ENCODE measurements at regions not wholly inside any gene's neighbourhood (a gene's known extent, or its start where the extent isn't known, plus 50 kb on each side); places are given as distances from the start of the nearest gene placed in this dataset.
"Not testable (repeated sequence)": the region's sequence is repeated elsewhere in the genome, so short reads cannot be mapped to it uniquely, and the experiment has no call there.

DNA sequence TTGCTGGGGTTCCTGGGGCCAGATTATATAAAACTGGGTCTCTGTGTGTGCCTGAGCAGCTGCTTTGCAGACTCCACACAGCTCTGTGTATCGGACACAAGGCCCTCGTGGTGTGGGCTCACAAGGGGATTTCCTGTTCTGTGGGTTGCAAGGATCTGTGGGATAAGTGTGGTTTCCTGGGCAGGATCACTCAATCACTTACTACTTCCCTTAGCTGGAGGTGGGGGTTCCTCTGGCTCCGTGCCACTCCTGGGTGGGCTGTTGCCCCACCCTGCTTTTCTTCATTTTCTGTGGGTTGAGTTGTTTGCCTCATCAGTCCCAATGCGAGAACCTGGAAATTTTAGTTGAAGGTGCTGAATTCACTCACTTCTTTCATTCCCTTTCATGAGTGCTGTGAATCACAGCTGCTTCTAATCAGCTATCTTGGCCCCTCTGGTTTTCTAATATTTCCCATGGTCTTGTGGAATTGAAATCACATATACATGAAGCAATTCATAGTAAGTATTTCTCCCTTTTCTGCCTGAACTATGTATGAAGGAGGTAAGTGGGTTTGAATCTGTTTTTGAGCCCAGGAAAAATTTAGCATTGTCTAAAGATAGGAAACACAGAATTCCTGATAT is 196.3 kb downstream of the DCDC2C start:
- no peak for DNase-seq (ENCODE audit: low read depth)
- H3K4me3 ChIP-seq (ENCODE audit: low read depth, low read length) = no peak overlapping the region
- TF ChIP-seq, protein P1, sequence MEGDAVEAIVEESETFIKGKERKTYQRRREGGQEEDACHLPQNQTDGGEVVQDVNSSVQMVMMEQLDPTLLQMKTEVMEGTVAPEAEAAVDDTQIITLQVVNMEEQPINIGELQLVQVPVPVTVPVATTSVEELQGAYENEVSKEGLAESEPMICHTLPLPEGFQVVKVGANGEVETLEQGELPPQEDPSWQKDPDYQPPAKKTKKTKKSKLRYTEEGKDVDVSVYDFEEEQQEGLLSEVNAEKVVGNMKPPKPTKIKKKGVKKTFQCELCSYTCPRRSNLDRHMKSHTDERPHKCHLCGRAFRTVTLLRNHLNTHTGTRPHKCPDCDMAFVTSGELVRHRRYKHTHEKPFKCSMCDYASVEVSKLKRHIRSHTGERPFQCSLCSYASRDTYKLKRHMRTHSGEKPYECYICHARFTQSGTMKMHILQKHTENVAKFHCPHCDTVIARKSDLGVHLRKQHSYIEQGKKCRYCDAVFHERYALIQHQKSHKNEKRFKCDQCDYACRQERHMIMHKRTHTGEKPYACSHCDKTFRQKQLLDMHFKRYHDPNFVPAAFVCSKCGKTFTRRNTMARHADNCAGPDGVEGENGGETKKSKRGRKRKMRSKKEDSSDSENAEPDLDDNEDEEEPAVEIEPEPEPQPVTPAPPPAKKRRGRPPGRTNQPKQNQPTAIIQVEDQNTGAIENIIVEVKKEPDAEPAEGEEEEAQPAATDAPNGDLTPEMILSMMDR (IDR thresholded peaks at IDR 0.05; ENCODE audit: insufficient read depth, low read length) = no peak

DNA sequence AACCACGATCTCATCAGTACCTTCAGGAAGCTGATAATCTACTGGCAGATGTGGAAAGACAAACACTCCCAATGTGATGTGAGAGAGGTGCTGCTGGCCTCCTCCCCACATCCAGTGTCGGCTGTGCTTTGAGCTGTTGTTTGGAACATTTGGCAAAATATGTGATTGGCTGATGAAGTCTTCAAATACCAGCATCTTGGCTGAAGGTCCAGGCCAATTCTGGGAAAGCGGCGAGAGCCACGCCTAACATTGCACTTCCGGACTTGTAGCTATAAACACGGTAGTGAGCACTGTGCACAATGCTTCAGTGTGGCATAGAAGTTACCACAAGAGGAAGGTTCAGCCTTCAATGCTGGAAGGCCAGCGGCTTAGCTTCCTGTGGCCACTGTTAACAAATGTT is 198.8 kb downstream of the DCDC2C start:
- TF ChIP-seq, protein P1 (IDR thresholded peaks at IDR 0.05; ENCODE audit: insufficient read depth, low read length) = no peak
- no peak overlapping the region for H3K4me3 ChIP-seq (ENCODE audit: low read depth, low read length)

DNA sequence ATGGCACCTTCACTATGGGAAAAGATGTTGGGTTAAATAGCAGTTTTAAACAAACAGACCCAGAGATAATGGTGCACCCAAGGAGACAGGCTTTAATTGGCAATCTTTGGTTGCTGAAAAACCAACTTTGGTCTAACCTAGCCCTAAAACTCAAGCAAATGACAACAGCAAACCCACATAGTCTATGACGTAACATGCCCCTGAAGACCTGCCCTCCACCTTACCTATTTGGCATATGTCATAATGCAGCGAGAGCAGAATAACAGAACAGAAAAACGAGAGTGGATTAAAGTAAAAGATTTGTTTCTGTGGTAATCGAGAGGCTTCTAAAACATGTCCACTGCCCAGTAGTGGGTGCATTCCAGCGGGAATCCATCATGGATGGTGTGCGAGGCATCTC is 200.7 kb downstream of the DCDC2C start:
- H3K4me3 ChIP-seq (ENCODE audit: low read depth, low read length) = no peak overlapping the region
- TF ChIP-seq, protein P1 (IDR thresholded peaks at IDR 0.05; ENCODE audit: insufficient read depth, low read length) = no peak
- DNase-seq (ENCODE audit: low read depth) = no peak

More for the DNA sequence above, 198.8 kb downstream of the DCDC2C start:
- no peak for DNase-seq (ENCODE audit: low read depth)

DNA sequence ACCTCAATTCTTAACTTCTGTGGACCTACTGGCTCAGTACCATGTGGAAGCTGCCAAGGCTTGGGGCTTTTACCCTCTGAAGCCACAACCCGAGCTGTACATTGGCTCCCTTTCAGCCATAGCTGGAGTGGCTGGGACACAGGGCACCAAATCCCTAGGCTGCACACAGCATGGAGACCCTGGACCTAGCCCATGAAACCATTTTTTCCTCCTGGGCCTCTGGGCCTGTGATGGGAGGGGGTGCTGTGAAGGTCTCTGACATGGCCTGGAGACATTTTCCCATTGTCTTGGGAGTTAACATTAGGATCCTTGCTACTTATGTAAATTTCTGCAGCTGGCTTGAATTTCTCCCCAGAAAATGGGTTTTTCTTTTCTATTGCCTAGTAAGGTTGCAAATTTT is 205.1 kb downstream of the DCDC2C start:
- H3K4me3 ChIP-seq (ENCODE audit: low read depth, low read length); DNase-seq (ENCODE audit: low read depth): not testable (repeated sequence)

DNA sequence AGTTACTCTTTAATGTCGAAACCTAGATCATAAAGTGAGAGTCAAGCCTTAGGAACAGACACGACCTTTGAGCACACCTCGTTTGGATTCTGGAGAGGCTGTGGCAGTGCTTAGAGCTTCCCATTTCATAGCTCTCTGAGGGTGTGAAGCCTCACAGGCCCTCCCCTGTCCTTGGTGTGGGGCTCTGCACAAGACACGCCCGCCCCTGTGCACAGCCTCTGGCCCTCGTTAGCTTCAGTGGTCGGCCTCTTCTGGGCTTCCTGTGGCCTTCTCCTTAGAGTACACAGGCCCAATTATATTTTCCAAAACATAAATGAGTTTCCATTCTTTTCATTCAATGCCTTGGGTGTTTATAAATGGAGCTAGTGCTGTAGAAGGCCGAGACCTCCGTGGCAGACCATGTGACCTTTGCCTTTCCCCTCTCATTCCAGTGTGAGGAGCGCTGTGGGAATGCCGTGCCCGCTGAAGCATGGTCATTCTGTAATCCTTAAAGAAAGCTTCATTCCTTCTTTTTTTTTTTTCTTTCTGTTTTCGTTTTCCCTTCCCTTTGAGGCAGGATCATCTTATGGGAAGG is 208.6 kb downstream of the DCDC2C start:
- no peak overlapping the region for H3K4me3 ChIP-seq (ENCODE audit: low read depth, low read length)
- TF ChIP-seq, protein P1 (IDR thresholded peaks at IDR 0.05; ENCODE audit: insufficient read depth, low read length) = no peak

DNA sequence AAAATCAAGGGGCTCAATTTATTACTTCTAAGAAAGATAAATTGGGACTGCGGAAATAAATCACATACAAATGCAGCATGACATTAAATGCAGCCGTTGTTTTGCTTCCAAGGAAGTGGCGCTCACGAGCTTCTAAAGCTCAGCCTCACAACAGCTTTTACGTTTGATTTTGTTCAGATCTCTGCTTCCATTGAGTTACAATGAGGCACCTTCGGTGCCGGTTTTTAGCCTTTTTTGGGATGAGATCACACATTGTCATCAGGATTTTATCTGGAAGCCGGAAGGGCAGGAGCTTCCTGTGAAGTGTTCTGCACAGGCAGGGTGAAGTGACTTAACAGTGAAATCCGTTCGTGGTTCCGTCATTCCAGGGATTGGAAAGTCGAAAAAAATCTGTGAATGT is 209.8 kb downstream of the DCDC2C start:
- TF ChIP-seq, protein P1 (IDR thresholded peaks at IDR 0.05; ENCODE audit: insufficient read depth, low read length) = no peak
- H3K4me3 ChIP-seq (ENCODE audit: low read depth, low read length) = no peak overlapping the region
- no peak for DNase-seq (ENCODE audit: low read depth)

More for the DNA sequence above, 208.6 kb downstream of the DCDC2C start:
- no peak for DNase-seq (ENCODE audit: low read depth)

DNA sequence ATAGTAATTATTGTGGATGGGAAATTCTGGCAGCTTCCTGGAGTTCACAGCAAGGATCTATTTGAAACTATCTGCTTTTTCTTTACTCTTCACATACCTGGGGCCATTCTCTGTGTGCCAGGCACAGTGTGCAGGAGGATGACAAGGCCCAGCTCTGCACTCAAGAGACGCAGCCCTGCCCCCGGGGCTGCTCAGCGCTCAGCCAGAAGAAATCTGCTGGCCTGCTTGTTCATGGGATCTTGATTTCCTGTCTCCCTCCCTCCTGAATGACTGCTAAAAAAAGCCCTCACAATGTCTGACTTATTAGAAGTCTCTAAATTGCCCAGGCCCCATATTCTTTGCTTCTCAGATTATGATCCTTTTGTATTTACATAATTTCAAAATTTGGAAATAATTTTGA is 210.9 kb downstream of the DCDC2C start:
- TF ChIP-seq, protein P1 (IDR thresholded peaks at IDR 0.05; ENCODE audit: insufficient read depth, low read length) = no peak
- DNase-seq (ENCODE audit: low read depth) = no peak

More for the DNA sequence above, 210.9 kb downstream of the DCDC2C start:
- H3K4me3 ChIP-seq (ENCODE audit: low read depth, low read length) = no peak overlapping the region
